HG02571 (cell line): ENCODE measurements at regions not wholly inside any gene's neighbourhood (a gene's known extent, or its start where the extent isn't known, plus 50 kb on each side); places are given as distances from the start of the nearest gene placed in this dataset.
"Not testable (repeated sequence)": the region's sequence is repeated elsewhere in the genome, so short reads cannot be mapped to it uniquely, and the experiment has no call there.

Experiments
- ATAC-seq: cut with Tn5 transposase; IDR thresholded peaks from one replicate; pipeline ENCODE4 v1.9.1; 2021; ENCODE audit warnings: mild to moderate bottlenecking, moderate library complexity; ENCODE audit not compliant: unreplicated experiment

GRCh38 chr2:83221258-83221657 lies 1237.8 kb downstream of the SUCLG1 start:
- ATAC-seq = no peak

GRCh38 chr2:83217854-83218253 lies 1241.2 kb downstream of the SUCLG1 start:
- ATAC-seq = no peak

GRCh38 chr2:83196225-83196624 lies 1262.9 kb downstream of the SUCLG1 start:
- no peak for ATAC-seq

- no peak for ATAC-seq
Measured at GRCh38 chr2:83191316-83191715, 1267.8 kb downstream of the SUCLG1 start.

- ATAC-seq = no peak
Measured at GRCh38 chr2:83186105-83186760, 1272.8 kb downstream of the SUCLG1 start.

- ATAC-seq = not testable (repeated sequence)
Measured at GRCh38 chr2:83180862-83181530, 1278.1 kb downstream of the SUCLG1 start.

- no peak for ATAC-seq
Measured at GRCh38 chr2:83176539-83176938, 1282.5 kb downstream of the SUCLG1 start.

- no peak for ATAC-seq
Measured at GRCh38 chr2:83172841-83173240, 1286.2 kb downstream of the SUCLG1 start.

- ATAC-seq = no peak
Measured at GRCh38 chr2:83168377-83168776, 1290.7 kb downstream of the SUCLG1 start.

- no peak for ATAC-seq
Measured at GRCh38 chr2:83162421-83162820, 1296.7 kb downstream of the SUCLG1 start.

- no peak for ATAC-seq
Measured at GRCh38 chr2:83160571-83160970, 1298.5 kb downstream of the SUCLG1 start.

- no peak for ATAC-seq
Measured at GRCh38 chr2:83155826-83156225, 1303.3 kb downstream of the SUCLG1 start.

- ATAC-seq = no peak
Measured at GRCh38 chr2:83143946-83144345, 1315.1 kb downstream of the SUCLG1 start.

GRCh38 chr2:83142934-83143333 lies 1316.1 kb downstream of the SUCLG1 start:
- ATAC-seq = no peak

- no peak for ATAC-seq
Measured at GRCh38 chr2:83115606-83116005, 1343.5 kb downstream of the SUCLG1 start.

- no peak for ATAC-seq
Measured at GRCh38 chr2:83115155-83115554, 1343.9 kb downstream of the SUCLG1 start.

- ATAC-seq = no peak
Measured at GRCh38 chr2:83113953-83114352, 1345.1 kb downstream of the SUCLG1 start.

GRCh38 chr2:83112858-83113257 lies 1346.2 kb downstream of the SUCLG1 start:
- ATAC-seq = no peak

GRCh38 chr2:83109284-83109683 lies 1349.8 kb downstream of the SUCLG1 start:
- ATAC-seq = no peak

- ATAC-seq = no peak
Measured at GRCh38 chr2:83106853-83107252, 1352.2 kb downstream of the SUCLG1 start.

GRCh38 chr2:83104202-83104601 lies 1354.9 kb downstream of the SUCLG1 start:
- ATAC-seq = no peak

GRCh38 chr2:83103613-83104012 lies 1355.5 kb downstream of the SUCLG1 start:
- no peak for ATAC-seq

- ATAC-seq = not testable (repeated sequence)
Measured at GRCh38 chr2:83089051-83089450, 1370.0 kb downstream of the SUCLG1 start.
